ENCODE measurements at regions not wholly inside any gene's neighbourhood (a gene's known extent, or its start where the extent isn't known, plus 50 kb on each side); places are given as distances from the start of the nearest gene placed in this dataset.

- TF ChIP-seq CTCF (IDR thresholded peaks at IDR 0.05): no peak
- no peak for TF ChIP-seq POLR2AphosphoS5 (IDR thresholded peaks at IDR 0.05)
- no peak for TF ChIP-seq POLR2A (IDR thresholded peaks at IDR 0.05)
- no peak for TF ChIP-seq EP300 (IDR thresholded peaks at IDR 0.05)
These were observed 1192.2 kb downstream of the PCDH17 start for GRCh38 chr13:58823701-58824100.

All from gastroesophageal sphincter (tissue), 3 donors.